CD4-positive, alpha-beta T cell treated with Interleukin-4 for 4 hours (primary cell): ENCODE measurements at regions not wholly inside any gene's neighbourhood (a gene's known extent, or its start where the extent isn't known, plus 50 kb on each side); places are given as distances from the start of the nearest gene placed in this dataset.
"Not testable (repeated sequence)": the region's sequence is repeated elsewhere in the genome, so short reads cannot be mapped to it uniquely, and the experiment has no call there.

Experiments used
- DNase-seq: peaks from one replicate; pipeline ENCODE4 v3.0.0-alpha.2; 2020

GRCh38 chr6:170080169-170080827 is 210.6 kb downstream of the DLL1 start:
- DNase-seq = no peak

GRCh38 chr6:170076466-170077165 is 214.3 kb downstream of the DLL1 start:
- no peak for DNase-seq

GRCh38 chr6:170075659-170076223 is 215.1 kb downstream of the DLL1 start:
- DNase-seq = no peak

- DNase-seq = no peak
These were observed 216.0 kb downstream of the DLL1 start for GRCh38 chr6:170074907-170075306.

- DNase-seq = no peak
These were observed 216.4 kb downstream of the DLL1 start for GRCh38 chr6:170074435-170074834.

GRCh38 chr6:170073846-170074245 is 217.0 kb downstream of the DLL1 start:
- no peak for DNase-seq

GRCh38 chr6:170072246-170072645 is 218.6 kb downstream of the DLL1 start:
- no peak for DNase-seq

- DNase-seq = no peak
These were observed 221.3 kb downstream of the DLL1 start for GRCh38 chr6:170069611-170070010.

- no peak for DNase-seq
These were observed 222.4 kb downstream of the DLL1 start for GRCh38 chr6:170068496-170068895.

GRCh38 chr6:170067923-170068360 is 222.9 kb downstream of the DLL1 start:
- DNase-seq = no peak

GRCh38 chr6:170067181-170067641 is 223.7 kb downstream of the DLL1 start:
- no peak for DNase-seq

- DNase-seq = no peak
These were observed 224.2 kb downstream of the DLL1 start for GRCh38 chr6:170066679-170067078.

- no peak for DNase-seq
These were observed 226.9 kb downstream of the DLL1 start for GRCh38 chr6:170063851-170064602.

- DNase-seq = no peak
These were observed 227.4 kb downstream of the DLL1 start for GRCh38 chr6:170063431-170063830.

- no peak for DNase-seq
These were observed 228.0 kb downstream of the DLL1 start for GRCh38 chr6:170062915-170063241.

- DNase-seq = no peak
These were observed 228.5 kb downstream of the DLL1 start for GRCh38 chr6:170062209-170062914.

- no peak for DNase-seq
These were observed 231.9 kb downstream of the DLL1 start for GRCh38 chr6:170058878-170059485.

GRCh38 chr6:170057961-170058877 is 232.7 kb downstream of the DLL1 start:
- DNase-seq = no peak

GRCh38 chr6:170057034-170057734 is 233.7 kb downstream of the DLL1 start:
- DNase-seq = no peak

GRCh38 chr6:170056278-170056711 is 234.6 kb downstream of the DLL1 start:
- DNase-seq = no peak

GRCh38 chr6:170055797-170056196 is 235.1 kb downstream of the DLL1 start:
- not testable (repeated sequence) for DNase-seq
